ENCODE measurements at regions not wholly inside any gene's neighbourhood (a gene's known extent, or its start where the extent isn't known, plus 50 kb on each side); places are given as distances from the start of the nearest gene placed in this dataset.

DNA sequence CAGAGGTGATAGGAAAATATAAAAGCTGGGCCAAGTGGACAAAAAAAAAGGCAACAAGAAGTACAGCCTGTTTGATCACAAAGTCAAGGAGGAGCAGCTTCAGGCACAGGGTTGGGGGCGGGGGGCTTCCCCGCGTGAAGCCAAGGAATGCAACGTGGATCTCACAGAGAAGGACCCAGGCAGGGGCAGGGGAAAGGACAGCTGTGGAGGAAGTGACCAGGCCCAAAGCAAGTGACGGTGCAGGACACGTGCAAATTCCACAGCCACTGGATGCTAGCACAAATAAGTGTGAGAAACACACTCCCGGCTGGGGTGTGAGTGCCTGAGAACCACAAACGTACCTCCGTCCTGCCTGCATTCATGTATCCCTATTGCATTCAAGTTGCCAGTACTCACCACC is 77.7 kb upstream of the DSCAM start:
- no peak for TF ChIP-seq POLR2A (IDR thresholded peaks at IDR 0.05)
- no peak for TF ChIP-seq CTCF (IDR thresholded peaks at IDR 0.05)

Data from testis (tissue), 2 donors.